GM23338 (cell line): ENCODE measurements at regions not wholly inside any gene's neighbourhood (a gene's known extent, or its start where the extent isn't known, plus 50 kb on each side); places are given as distances from the start of the nearest gene placed in this dataset.

Source experiments
- CTCF ChIP-seq, 2 experiments: fragments of 200-600 bp in 1 of 2; sonication (generic) in 1 of 2; conservative IDR thresholded peaks; 2 replicates each; pipeline versions ENCODE4 v1.5.1 to v1.6.1; 2016 to 2017; ENCODE audit warnings: antibody characterized with exemption in 2 of 2, low read depth in 2 of 2, mild to moderate bottlenecking in 2 of 2, moderate library complexity in 1 of 2
- ETS1 ChIP-seq: IDR thresholded peaks from 2 replicates; pipeline ENCODE4 v1.6.1; 2016; ENCODE audit warnings: antibody characterized with exemption
- EZH2 ChIP-seq: fragments of 200-600 bp; sonication (generic); IDR thresholded peaks from one replicate; pipeline ENCODE4 v1.8.0; 2017; ENCODE audit warnings: antibody characterized with exemption, mild to moderate bottlenecking, low read depth; ENCODE audit not compliant: unreplicated experiment
- EZH2phosphoT487 ChIP-seq: fragments of 200-600 bp; sonication (generic); IDR thresholded peaks from one replicate; pipeline ENCODE4 v1.8.1; 2018; ENCODE audit warnings: antibody characterized with exemption; ENCODE audit not compliant: unreplicated experiment
- JUNB ChIP-seq: IDR thresholded peaks from one replicate; pipeline ENCODE4 v1.6.1; 2016; ENCODE audit warnings: antibody characterized with exemption; ENCODE audit not compliant: unreplicated experiment
- STAT1 ChIP-seq: IDR thresholded peaks from one replicate; pipeline ENCODE4 v1.6.1; 2016; ENCODE audit warnings: antibody characterized with exemption; ENCODE audit not compliant: unreplicated experiment
- ZNF462 ChIP-seq: fragments of 250-450 bp; sonication (Bioruptor Pico); IDR thresholded peaks from 2 replicates; pipeline ENCODE4 v1.5.0; 2020; ENCODE audit warnings: mild to moderate bottlenecking, moderate library complexity

- TF ChIP-seq ZNF462 (CRISPR knock-in tag) (no peak), ETS1 (no peak), CTCF (conservative IDR thresholded peaks at IDR 0.05; ENCODE audit: low read depth in 2 of 2) (no peak), STAT1 (no peak), JUNB (no peak), EZH2phosphoT487 (no peak), EZH2 (no peak)
Observed at GRCh38 chr6:1179571-1180459, 132.1 kb upstream of the FOXQ1 start (continued).
